Left lung (tissue), 4 donors: ENCODE measurements at regions not wholly inside any gene's neighbourhood (a gene's known extent, or its start where the extent isn't known, plus 50 kb on each side); places are given as distances from the start of the nearest gene placed in this dataset.
"Not testable (repeated sequence)": the region's sequence is repeated elsewhere in the genome, so short reads cannot be mapped to it uniquely, and the experiment has no call there.

Experiments used
- ATAC-seq: fragments of 200-7000 bp; cut with Tn5 transposase; one replicate; pipeline ENCODE4 v1.9.1; 2020; ENCODE audit warnings: moderate library complexity
- DNase-seq, 4 donors: peaks; one replicate each; pipeline ENCODE4 v3.0.0-alpha.2; 2013 to 2020
- H3K27ac ChIP-seq, 2 donors: fragments of 200-600 bp; sonication (generic) in 1 of 2; one replicate each; pipeline versions ENCODE4 v1.5.0 to v1.8.0; 2020 to 2021
- H3K27me3 ChIP-seq, 2 donors: fragments of 200-600 bp; sonication (generic) in 1 of 2; one replicate each; pipeline versions ENCODE4 v1.5.0 to v1.8.0; 2020 to 2021
- H3K36me3 ChIP-seq, 2 donors: fragments of 200-600 bp; sonication (generic) in 1 of 2; one replicate each; pipeline versions ENCODE4 v1.5.0 to v1.8.0; 2020 to 2021
- H3K4me1 ChIP-seq, 2 donors: fragments of 200-600 bp; one replicate each; pipeline ENCODE4 v1.8.0; 2021
- H3K4me3 ChIP-seq, 2 donors: fragments of 200-600 bp; sonication (generic) in 1 of 2; one replicate each; pipeline versions ENCODE4 v1.5.0 to v1.8.0; 2020 to 2021; ENCODE audit warnings: mild to moderate bottlenecking in 1 of 2
- H3K9me3 ChIP-seq, 2 donors: fragments of 200-600 bp; sonication (generic) in 1 of 2; one replicate each; pipeline versions ENCODE4 v1.5.0 to v1.8.0; 2020 to 2021
- CTCF ChIP-seq, 2 donors: fragments of 200-600 bp; sonication (generic) in 1 of 2; IDR thresholded peaks; one replicate each; pipeline versions ENCODE4 v1.5.0 to v1.8.0; 2021; ENCODE audit warnings: antibody characterized with exemption in 2 of 2
- intact Hi-C, 2 donors: fragments of 100-400 bp; cut with DNase I; formaldehyde crosslinking; loops; one replicate each; pipeline versions ENCODE4 v1.11.2 to v1.14.2; 2022
- donor health status: DM: no; HTN: yes; CAD: no.
- donor health status: DM: no; HTN: no; CAD: no.

GRCh38 chr17:27203241-27203640, 90.7 kb upstream of the WSB1 start:
- intact Hi-C loops = no loop called here
- no peaks in the 10 kb centered on the region for H3K27me3 ChIP-seq
- no peak overlapping the region for H3K27ac ChIP-seq
- ATAC-seq = no peak
- H3K36me3 ChIP-seq = no peaks in the 10 kb centered on the region
- H3K4me3 ChIP-seq = no peak overlapping the region
- no peak for TF ChIP-seq CTCF (IDR thresholded peaks at IDR 0.05)
- no peaks in the 10 kb centered on the region for H3K4me1 ChIP-seq
- no peak for DNase-seq
- no peaks in the 10 kb centered on the region for H3K9me3 ChIP-seq

- H3K4me1 ChIP-seq = no peaks in the 10 kb centered on the region
- TF ChIP-seq CTCF (IDR thresholded peaks at IDR 0.05) = no peak
- ATAC-seq (peak; percentile 44), DNase-seq (no peak)
- H3K36me3 ChIP-seq = no peaks in the 10 kb centered on the region
- H3K27ac ChIP-seq = no peak overlapping the region
- intact Hi-C loops = no loop called here
- H3K9me3 ChIP-seq = no peaks in the 10 kb centered on the region
- no peaks in the 10 kb centered on the region for H3K27me3 ChIP-seq
- H3K4me3 ChIP-seq = no peak overlapping the region
Observed at GRCh38 chr17:27206447-27206846, 87.5 kb upstream of the WSB1 start.

- intact Hi-C loops = no loop called here
- Histone ChIP-seq H3K36me3 (no peaks in the 10 kb centered on the region), H3K27me3 (no peaks in the 10 kb centered on the region), H3K4me1 (no peaks in the 10 kb centered on the region), H3K9me3 (no peaks in the 10 kb centered on the region), H3K4me3 (no peak overlapping the region), H3K27ac (peak overlapping the region in 1 of 2 donors; percentile 51)
- TF ChIP-seq CTCF (IDR thresholded peaks at IDR 0.05) = no peak
- DNase-seq (no peak), ATAC-seq (peak; percentile 82)
Observed at GRCh38 chr17:27207073-27207513, 86.8 kb upstream of the WSB1 start.

GRCh38 chr17:27208370-27208769, 85.5 kb upstream of the WSB1 start:
- DNase-seq, H3K27ac ChIP-seq, H3K36me3 ChIP-seq, H3K4me1 ChIP-seq, H3K4me3 ChIP-seq, intact Hi-C loops, H3K9me3 ChIP-seq, ATAC-seq, H3K27me3 ChIP-seq: not testable (repeated sequence)

GRCh38 chr17:27209316-27209715, 84.6 kb upstream of the WSB1 start:
- TF ChIP-seq CTCF (IDR thresholded peaks at IDR 0.05) = no peak
- H3K4me3 ChIP-seq = no peak overlapping the region
- no peaks in the 10 kb centered on the region for H3K36me3 ChIP-seq
- no peaks in the 10 kb centered on the region for H3K27me3 ChIP-seq
- no peaks in the 10 kb centered on the region for H3K4me1 ChIP-seq
- H3K27ac ChIP-seq = no peak overlapping the region
- ATAC-seq (no peak), DNase-seq (no peak)
- H3K9me3 ChIP-seq = peaks cover 0 to 2% of the 10 kb centered on the region in 2 donors
- intact Hi-C loops = no loop called here

DNA sequence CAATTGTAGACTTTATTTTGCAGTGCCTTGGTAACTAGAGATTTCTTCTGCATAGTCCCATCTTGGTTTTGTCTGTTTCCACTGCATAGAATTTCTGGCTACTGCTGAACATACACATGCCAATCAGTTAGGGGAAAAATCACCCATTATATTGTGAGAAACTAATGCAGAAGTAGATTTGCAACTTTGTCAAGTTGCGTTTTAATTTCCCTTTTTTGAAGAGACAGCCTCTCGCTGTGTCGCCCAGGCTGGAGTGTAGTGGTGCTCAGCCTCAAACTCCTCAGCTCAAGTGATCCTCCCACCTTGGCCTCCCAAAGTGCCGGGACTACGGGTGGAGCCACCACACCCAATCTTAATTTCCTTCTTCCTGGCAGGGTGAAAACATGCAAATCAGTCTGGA, 83.1 kb upstream of the WSB1 start:
- H3K4me1 ChIP-seq, ATAC-seq, DNase-seq: not testable (repeated sequence)

More for the DNA sequence above, 83.1 kb upstream of the WSB1 start:
- peaks cover 0 to 15% of the 10 kb centered on the region in 2 donors for H3K9me3 ChIP-seq
- H3K27ac ChIP-seq, H3K4me3 ChIP-seq, intact Hi-C loops, H3K36me3 ChIP-seq, H3K27me3 ChIP-seq: not testable (repeated sequence)
